Mucosa of descending colon (tissue), 3 donors: ENCODE measurements at regions not wholly inside any gene's neighbourhood (a gene's known extent, or its start where the extent isn't known, plus 50 kb on each side); places are given as distances from the start of the nearest gene placed in this dataset.

Experiments used
- ATAC-seq: fragments of 200-7000 bp; cut with Tn5 transposase; one replicate; pipeline ENCODE4 v1.9.1; 2020; ENCODE audit warnings: mild to moderate bottlenecking, moderate library complexity
- DNase-seq, 3 donors: peaks; one replicate each; pipeline ENCODE4 v3.0.0-alpha.2; 2020
- H3K36me3 ChIP-seq: fragments of 200-600 bp; one replicate; pipeline ENCODE4 v1.8.0; 2021; ENCODE audit warnings: low read depth, mild to moderate bottlenecking
- H3K4me1 ChIP-seq: fragments of 200-600 bp; one replicate; pipeline ENCODE4 v1.8.0; 2021; ENCODE audit warnings: low read depth, mild to moderate bottlenecking
- H3K4me3 ChIP-seq: fragments of 200-600 bp; one replicate; pipeline ENCODE4 v1.8.0; 2021; ENCODE audit warnings: mild to moderate bottlenecking
- H3K9me3 ChIP-seq: fragments of 200-600 bp; one replicate; pipeline ENCODE4 v1.8.0; 2021; ENCODE audit warnings: mild to moderate bottlenecking
- intact Hi-C, 2 donors: fragments of 100-400 bp; cut with DNase I in 1 of 2; cut with micrococcal nuclease in 1 of 2; formaldehyde crosslinking; loops; one replicate each; pipeline versions ENCODE4 v1.11.0 to v1.11.1; 2022; cut with DNase I, micrococcal nuclease
- TF ChIP-seq, protein P1 (sequence below): fragments of 200-600 bp; IDR thresholded peaks from one replicate; pipeline ENCODE4 v1.8.0; 2022; ENCODE audit warnings: antibody characterized with exemption, mild to moderate bottlenecking
- donor health status: DM: no; HTN: no; CAD: no; lungs with moderate emphysema.
- donor health status: DM: no; HTN: no; CAD: no.
- donor health status: DM: no; HTN: yes; CAD: no.

DNA sequence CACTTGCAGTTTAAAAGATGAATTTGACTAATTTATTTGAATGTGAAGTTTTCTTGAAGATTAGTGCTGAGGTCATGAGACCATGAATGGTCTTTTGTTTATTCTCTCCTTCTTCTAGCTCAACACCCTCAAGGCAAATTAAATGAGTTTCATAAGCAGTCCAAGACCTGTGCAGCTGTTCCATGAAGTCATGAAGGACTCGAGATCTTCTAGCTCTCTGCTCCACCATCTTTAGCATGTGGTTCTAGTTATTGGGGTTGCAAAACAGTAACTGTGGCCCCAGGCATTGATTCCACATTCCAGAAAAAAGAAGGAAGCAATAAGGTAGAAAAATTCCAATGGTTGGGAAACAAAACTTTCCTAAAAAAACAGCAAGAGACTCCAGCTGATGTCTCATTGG lies 84.2 kb upstream of the HS3ST1 start:
- Histone ChIP-seq H3K4me1 (no peaks in the 10 kb centered on the region), H3K9me3 (no peaks in the 10 kb centered on the region), H3K4me3 (no peak overlapping the region), H3K36me3 (no peaks in the 10 kb centered on the region)
- no peak for ATAC-seq
- TF ChIP-seq, protein P1, sequence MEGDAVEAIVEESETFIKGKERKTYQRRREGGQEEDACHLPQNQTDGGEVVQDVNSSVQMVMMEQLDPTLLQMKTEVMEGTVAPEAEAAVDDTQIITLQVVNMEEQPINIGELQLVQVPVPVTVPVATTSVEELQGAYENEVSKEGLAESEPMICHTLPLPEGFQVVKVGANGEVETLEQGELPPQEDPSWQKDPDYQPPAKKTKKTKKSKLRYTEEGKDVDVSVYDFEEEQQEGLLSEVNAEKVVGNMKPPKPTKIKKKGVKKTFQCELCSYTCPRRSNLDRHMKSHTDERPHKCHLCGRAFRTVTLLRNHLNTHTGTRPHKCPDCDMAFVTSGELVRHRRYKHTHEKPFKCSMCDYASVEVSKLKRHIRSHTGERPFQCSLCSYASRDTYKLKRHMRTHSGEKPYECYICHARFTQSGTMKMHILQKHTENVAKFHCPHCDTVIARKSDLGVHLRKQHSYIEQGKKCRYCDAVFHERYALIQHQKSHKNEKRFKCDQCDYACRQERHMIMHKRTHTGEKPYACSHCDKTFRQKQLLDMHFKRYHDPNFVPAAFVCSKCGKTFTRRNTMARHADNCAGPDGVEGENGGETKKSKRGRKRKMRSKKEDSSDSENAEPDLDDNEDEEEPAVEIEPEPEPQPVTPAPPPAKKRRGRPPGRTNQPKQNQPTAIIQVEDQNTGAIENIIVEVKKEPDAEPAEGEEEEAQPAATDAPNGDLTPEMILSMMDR: no peak
- DNase-seq: no peak
- intact Hi-C loops: no loop called here

- no peaks in the 10 kb centered on the region for H3K36me3 ChIP-seq
- no peak overlapping the region for H3K4me3 ChIP-seq
- intact Hi-C loops: no loop called here
- no peak for ATAC-seq
- H3K9me3 ChIP-seq: no peaks in the 10 kb centered on the region
- DNase-seq: no peak
- TF ChIP-seq, protein P1: no peak
- no peaks in the 10 kb centered on the region for H3K4me1 ChIP-seq
Observed at GRCh38 chr4:11511321-11511720, 82.6 kb upstream of the HS3ST1 start.

DNA sequence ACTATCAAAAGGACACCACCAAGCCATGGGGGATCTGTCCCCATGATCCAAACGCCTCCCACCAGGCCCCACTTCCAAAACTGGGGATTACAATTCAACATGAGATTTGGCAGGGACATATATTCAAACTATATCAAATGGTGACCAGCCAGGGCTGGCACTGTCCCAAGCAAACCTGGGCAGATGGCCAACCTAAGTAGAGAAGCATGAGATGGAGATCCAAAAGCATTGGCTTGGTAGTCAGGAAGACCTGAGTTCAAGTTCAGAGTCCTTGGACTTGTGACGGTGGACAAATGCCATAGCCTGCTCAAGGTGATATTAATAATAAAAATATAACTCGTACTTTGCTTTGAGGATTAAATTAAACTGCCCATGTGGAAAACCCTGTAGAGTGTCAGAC lies 79.2 kb upstream of the HS3ST1 start:
- intact Hi-C loops: no loop called here
- TF ChIP-seq, protein P1: no peak
- DNase-seq (peak in 2 of 3 donors; percentile 19 to 44), ATAC-seq (no peak)
- H3K4me1 ChIP-seq: peaks cover 5% of the 10 kb centered on the region
- H3K36me3 ChIP-seq: no peaks in the 10 kb centered on the region
- H3K4me3 ChIP-seq: no peak overlapping the region
- H3K9me3 ChIP-seq: no peaks in the 10 kb centered on the region

DNA sequence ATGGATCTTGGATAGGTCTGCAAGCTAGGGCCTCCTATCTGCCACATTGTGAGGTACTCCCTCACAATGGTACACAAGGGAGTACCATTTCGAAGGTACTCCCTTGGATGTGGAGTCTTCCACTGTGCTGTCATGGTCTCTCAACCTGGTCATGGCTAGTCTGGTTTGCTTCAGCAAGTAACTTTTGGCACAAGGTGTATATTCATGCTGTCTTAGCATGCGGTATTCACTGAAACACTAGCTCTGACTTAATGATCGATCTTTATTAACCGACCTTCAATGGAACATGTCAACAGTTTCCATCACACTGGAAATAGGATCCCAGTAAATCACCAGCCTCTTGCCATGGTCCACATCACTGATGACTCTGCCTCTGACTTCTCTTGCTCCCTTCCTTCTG lies 77.5 kb upstream of the HS3ST1 start:
- H3K9me3 ChIP-seq: no peaks in the 10 kb centered on the region
- intact Hi-C loops: no loop called here
- TF ChIP-seq, protein P1: no peak
- DNase-seq (no peak), ATAC-seq (no peak)
- H3K4me3 ChIP-seq: no peak overlapping the region
- peaks cover 5% of the 10 kb centered on the region for H3K4me1 ChIP-seq
- H3K36me3 ChIP-seq: no peaks in the 10 kb centered on the region

- TF ChIP-seq, protein P1: no peak
- Histone ChIP-seq H3K4me1 (peaks cover 5% of the 10 kb centered on the region), H3K36me3 (no peaks in the 10 kb centered on the region), H3K4me3 (no peak overlapping the region), H3K9me3 (no peaks in the 10 kb centered on the region)
- DNase-seq: peak in 1 of 3 donors; percentile 58
- intact Hi-C loops: no loop called here
- peak; percentile 95 for ATAC-seq
Observed at GRCh38 chr4:11505221-11505971, 76.7 kb upstream of the HS3ST1 start.
